ENCODE measurements at regions not wholly inside any gene's neighbourhood (a gene's known extent, or its start where the extent isn't known, plus 50 kb on each side); places are given as distances from the start of the nearest gene placed in this dataset.
"Not testable (repeated sequence)": the region's sequence is repeated elsewhere in the genome, so short reads cannot be mapped to it uniquely, and the experiment has no call there.

DNA sequence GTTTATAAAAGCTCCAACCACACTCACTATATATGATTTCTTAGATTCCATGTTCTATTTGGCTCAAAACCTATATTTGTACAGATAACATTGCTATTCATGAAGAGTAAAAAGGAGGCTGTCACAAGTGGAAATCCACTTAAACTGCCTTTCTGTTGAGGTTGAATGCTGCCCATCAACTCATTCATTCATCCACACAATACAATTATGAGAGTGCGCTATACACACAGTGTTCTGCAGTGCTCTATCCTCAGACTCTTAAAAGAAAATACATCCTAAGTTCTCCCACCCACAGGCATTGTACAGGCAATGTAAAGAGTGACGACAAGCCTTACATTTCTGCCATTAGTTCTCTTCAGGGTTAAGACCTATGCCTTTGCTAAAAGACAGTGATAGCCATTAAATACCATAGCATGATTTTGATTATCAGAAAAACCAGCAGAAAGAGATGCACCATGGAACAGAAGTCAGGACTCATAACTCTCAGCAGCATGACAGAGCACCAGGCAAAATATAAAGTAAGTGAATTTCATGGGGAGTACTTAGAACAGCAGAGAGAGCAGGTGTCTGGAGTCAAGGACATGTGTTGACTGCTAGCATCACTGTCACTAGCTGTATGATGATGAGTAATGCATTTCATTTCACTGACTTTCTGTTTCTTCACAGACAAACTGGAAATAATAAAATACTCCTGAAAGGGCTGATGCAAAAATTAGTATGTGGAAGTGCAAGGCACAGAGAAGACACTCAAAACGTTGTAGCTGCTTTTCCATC lies 218.0 kb downstream of the RBM26 start:
- no peak for DNase-seq

- no peak for DNase-seq
Observed at GRCh38 chr13:79185580-79185979, 220.5 kb downstream of the RBM26 start.

DNA sequence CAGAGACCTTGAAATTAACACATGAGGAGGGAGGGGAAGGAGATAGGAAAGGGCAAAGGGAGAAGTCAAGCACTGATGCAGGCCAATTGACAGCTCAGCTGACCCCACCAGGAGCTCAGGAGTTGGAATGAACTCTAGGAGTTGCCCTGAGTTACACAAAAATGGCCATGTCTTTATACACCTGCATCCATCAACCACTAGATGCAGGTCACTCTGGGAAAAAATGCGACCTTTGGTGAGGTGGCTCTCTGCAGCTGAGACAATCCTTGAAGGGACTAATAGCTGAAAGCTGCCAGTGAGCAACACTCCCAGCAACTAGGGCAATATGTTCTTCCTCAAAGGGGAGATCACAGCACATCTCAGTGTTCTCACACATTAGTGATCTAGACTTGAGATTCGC lies 222.8 kb downstream of the RBM26 start:
- DNase-seq: no peak

GRCh38 chr13:79173691-79174090 lies 232.4 kb downstream of the RBM26 start:
- not testable (repeated sequence) for DNase-seq

DNA sequence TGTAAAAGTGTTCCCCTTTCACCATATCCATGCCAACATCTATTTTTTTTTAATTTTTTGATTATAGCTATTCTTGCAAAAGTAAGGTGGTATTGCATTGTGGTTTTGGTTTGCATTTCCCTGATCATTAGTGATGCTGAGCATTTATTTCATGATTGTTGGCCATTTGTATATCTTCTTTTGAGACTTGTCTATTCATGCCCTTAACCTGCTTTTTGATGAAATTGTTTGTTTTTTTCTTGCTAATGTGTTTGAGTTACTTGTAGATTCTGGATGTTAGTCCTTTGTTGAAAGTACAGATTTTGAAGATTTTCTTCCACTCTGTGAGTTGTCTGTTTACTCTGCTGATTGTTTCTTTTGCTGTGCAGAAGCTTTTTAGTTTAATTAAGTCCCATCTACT lies 233.1 kb downstream of the RBM26 start:
- not testable (repeated sequence) for DNase-seq

DNA sequence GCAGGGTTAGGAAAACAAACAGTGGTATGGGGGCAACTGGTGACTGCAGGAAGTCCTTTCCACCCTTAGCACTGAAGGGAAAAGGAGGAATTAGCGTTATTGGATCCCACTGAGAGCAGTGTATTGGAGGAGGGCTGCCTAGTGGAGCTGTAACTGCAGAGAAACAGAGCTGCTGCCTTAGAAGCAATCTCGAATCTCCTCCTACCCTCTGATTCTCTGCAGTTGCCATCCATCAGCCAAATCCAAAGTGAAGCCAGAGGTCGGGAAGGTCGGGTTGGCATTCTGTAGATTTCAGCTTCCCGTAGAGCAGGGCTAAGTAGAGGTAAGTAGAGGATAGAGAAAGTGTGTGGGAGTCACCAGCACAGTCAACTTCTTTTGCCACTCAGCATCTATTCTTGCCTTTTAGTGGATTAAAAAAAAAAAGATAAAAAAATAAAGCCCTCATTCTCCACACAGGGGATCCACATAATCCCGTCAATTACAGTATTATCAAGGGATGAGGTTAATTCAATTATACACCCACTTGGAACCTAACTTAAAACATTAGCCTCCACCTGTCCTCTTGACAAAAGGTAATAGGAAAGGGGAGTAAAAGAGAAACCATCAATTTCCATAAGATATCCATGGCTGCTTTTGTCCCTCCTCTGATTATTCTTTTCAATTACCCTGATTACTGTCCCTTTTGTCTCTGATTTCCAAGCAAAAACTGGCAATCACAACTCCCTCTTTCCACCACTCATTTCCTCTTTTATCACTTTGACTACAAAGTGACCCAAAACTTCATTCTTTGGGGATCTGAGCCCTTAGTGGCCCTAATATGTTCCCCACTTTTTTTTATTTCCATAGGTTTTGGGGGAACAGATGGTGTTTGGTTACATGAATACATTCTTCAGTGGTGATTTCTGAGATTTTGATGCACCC lies 234.7 kb downstream of the RBM26 start:
- DNase-seq: peak; percentile 65

DNA sequence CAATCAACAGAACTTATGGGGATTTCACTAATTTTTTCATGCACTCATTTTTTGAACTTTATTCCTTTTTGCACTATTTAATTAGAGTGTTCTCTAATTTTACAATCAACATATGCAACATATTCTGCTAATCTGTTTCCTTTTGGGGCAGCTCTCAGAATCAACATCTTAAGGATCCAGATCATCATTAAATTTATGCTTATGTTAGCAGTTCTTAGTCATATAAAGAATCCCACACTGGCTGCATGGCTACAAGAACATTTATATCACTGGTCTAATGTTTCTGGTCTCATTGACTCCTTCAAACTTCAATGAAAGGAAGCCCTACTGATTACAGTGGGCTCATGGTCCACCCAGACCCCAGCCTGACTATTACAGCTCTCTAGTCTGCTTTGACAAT lies 245.2 kb downstream of the RBM26 start:
- no peak for DNase-seq

DNA sequence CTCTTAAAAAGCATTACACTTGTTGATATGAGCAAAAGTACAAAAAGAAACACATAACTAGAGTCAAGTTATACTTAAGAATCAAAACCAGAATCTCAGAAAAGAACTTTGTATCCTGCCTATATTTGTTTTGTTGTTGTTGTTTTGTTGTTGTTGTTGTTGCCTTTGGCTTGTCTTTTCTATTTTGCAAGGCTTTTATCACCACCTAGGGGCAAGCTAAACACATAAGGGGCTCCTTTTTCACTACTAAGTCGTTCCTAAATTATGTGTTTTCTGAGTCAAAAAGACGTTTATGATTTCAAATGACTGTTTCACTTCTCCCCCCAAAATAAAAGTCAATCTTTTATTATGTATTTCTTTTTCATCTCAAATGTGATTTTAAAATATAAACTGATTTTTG lies 250.2 kb downstream of the RBM26 start:
- no peak for DNase-seq

- no peak for DNase-seq
Observed at GRCh38 chr13:79149210-79149609, 256.8 kb downstream of the RBM26 start.

DNA sequence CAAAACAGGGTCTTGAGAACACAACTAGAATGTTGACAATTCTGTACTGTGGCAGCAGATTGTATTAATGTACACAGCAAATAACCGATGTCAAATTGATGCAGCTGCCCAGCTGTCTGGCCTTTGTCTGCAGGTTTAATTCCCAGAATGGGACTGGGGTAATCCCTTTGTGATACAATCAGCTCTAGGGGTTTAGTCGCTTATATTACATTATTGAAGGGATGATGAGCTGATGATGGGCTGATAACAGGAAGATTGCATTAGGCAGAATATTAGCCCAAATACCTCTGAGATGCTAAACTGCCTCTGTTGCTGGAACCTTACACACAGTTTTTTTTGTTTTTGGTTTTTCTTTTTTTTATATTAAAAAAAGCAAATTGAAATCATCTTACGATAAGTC lies 265.0 kb downstream of the RBM26 start:
- no peak for DNase-seq

- no peak for DNase-seq
Observed at GRCh38 chr13:79128158-79128557, 277.9 kb downstream of the RBM26 start.

DNA sequence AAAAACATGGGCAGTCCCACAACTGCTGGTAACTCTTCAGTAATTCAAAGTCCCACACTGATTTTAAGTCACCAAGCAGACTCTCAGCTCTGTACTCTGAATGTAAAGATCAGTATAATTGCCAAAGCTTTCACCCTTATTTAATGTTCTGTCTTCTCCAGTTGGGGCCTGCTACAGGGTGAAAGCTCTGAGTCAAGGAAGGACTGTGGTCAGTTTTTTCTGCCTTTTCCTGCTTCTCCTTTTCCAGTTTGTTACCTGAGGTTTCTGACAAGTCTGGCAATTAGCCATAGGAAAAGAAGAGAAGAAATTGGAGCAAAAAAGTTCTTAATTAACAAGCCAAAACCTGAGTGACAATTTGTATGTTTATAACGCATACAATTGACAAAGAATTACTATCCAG lies 279.3 kb downstream of the RBM26 start:
- no peak for DNase-seq

GRCh38 chr13:79124183-79124582 lies 281.9 kb downstream of the RBM26 start:
- DNase-seq: no peak

DNA sequence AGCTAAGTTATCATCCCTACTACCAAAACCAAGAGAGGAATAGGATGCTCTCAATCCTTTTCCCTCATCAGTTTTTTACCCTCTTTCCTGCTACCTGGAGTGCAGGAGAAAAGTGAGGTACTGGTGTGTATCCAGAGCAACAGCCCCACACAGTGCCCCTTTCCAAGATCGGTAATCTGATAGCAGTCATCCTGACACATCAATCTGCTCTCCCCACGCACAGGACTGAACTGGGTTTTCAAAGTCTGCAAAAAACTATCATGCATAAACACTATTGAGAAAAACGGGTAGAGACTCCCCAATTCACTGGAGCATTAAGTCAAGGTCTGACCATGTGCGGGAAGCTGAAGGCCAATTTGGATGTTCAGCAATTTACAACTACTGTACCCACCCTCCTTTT lies 284.8 kb downstream of the RBM26 start:
- no peak for DNase-seq

DNA sequence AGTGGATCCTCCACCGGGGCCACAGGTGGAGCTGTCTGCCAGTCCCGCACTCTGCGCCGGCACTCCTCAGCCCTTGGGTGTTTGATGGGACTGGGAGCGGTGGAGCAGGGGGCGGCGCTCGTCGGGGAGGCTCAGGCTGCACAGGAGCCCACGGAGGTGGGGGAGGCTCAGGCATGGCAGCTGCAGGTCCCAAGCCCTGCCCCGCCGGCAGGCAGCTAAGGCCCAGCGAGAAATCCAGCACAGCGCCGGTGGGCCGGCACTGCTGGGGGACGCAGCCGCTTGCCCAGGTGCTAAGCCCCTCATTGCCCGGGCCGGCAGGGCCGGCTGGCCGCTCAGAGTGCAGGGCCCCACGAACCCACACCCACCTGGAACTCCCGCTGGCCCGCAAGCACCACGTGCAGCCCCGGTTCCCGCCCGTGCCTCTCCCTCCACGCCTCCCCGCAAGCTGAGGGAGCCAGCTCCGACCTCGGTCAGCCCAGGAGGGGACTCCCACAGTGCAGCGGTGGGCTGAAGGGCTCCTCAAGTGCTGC lies 286.4 kb downstream of the RBM26 start:
- DNase-seq: no peak

- no peak for DNase-seq
Observed at GRCh38 chr13:79112016-79112415, 294.0 kb downstream of the RBM26 start.

DNA sequence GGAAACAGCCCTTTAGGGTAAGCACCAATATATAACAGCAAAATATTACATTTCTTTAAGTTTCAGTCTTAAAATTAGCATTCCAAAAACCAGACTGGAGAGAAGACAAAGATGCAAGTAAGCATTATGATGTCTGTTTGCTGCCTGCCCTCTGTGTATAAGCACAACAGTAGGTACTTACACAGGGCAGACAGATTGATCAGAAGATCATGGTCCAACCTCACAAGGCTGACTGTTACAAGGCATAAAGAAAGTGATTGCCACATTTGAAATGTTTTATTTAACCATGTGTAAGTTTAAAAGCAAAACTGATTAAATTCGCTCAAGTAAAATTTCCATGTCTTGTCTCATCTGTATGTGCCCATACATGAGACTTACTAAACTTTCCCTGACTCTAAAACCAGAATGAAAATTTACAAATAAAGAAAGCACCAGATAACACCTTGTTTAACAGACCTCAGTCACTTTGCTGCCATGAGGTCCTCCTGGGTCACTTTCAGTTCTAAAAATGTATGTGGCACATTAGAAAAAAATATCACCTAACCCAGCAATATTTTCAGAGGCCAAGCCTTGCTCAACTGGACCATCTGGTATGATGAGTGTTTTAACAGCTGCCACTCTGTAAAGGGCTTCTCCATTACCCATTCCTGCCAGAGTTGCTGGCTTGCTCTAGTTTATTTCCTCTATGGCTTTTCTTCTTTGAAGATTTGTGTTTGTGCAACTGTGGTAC lies 297.0 kb downstream of the RBM26 start:
- no peak for DNase-seq

- no peak for DNase-seq
Observed at GRCh38 chr13:79098596-79098995, 307.5 kb downstream of the RBM26 start.

DNA sequence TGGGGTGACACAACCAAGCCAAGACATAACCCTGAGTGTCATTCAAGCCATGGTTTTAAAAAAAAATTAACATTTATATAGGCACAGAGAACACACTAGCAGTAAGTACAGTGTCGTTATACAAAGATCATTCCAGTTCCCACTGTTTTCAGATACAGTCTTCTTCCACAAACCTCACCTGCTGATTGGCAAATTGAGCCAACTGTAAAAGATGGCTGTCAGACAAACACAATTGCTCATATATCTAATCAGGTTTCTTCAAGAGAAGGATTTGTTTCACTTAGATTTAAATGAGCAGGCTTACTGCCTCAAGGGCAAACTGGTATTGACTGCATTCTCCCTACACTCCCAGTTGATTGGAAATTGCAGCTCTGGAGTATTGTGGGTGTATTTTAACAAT lies 308.9 kb downstream of the RBM26 start:
- no peak for DNase-seq

DNA sequence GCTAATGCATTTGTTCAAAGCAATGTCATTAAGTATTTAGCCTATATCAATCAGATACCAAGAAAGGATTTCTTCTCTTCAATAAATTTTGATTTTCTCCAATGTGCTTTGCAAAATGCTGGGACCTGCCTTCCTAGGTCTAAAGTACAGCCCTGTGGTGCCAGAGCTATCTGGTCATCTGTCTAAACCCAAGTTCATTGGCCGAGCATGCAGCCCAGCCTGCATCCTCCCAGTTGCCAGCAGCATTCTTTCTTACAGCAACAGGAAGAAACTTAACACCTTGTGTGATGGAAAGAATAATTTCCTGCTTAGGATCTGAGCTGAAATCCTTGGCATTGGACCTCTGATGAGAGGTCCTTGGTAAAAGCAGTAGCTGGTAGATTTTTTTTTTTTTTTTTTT lies 310.0 kb downstream of the RBM26 start:
- DNase-seq: no peak

- DNase-seq: no peak
Observed at GRCh38 chr13:79090552-79091124, 315.4 kb downstream of the RBM26 start.

- DNase-seq: peak; percentile 49
Observed at GRCh38 chr13:79084802-79085424, 321.1 kb downstream of the RBM26 start.

Measured in NCI-H1436 treated with DMSO at 0.1 percent for 48 hours (cell line).